GM23248 (cell line): ENCODE measurements at regions not wholly inside any gene's neighbourhood (a gene's known extent, or its start where the extent isn't known, plus 50 kb on each side); places are given as distances from the start of the nearest gene placed in this dataset.

Source experiments
- DNase-seq: peaks from one replicate; pipeline ENCODE4 v3.0.0-alpha.2; 2015
- H2AFZ ChIP-seq: fragments of 200-600 bp; sonication (generic); 2 replicates; pipeline ENCODE4 v1.6.1; 2016; ENCODE audit warnings: antibody characterized with exemption
- H3F3A ChIP-seq: fragments of 200-600 bp; sonication (generic); 2 replicates; pipeline ENCODE4 v1.6.1; 2016; ENCODE audit warnings: mild to moderate bottlenecking, antibody characterized with exemption, mixed run types; ENCODE audit not compliant: insufficient read depth
- H3K27ac ChIP-seq: fragments of 200-600 bp; sonication (generic); 2 replicates; pipeline ENCODE4 v1.5.1; 2016; ENCODE audit warnings: mild to moderate bottlenecking
- H3K27me3 ChIP-seq: fragments of 200-600 bp; sonication (generic); replicated peaks from 2 replicates; pipeline ENCODE4 v1.6.1; 2016; ENCODE audit warnings: mild to moderate bottlenecking; ENCODE audit not compliant: insufficient read depth
- H3K36me3 ChIP-seq: fragments of 200-600 bp; sonication (generic); 2 replicates; pipeline ENCODE4 v1.6.1; 2016; ENCODE audit warnings: low read depth, mild to moderate bottlenecking
- H3K4me1 ChIP-seq: fragments of 200-600 bp; sonication (generic); 2 replicates; pipeline ENCODE4 v1.6.1; 2016; ENCODE audit warnings: mild to moderate bottlenecking; ENCODE audit not compliant: insufficient read depth
- H3K4me2 ChIP-seq: fragments of 200-600 bp; sonication (generic); one replicate; pipeline ENCODE4 v1.6.1; 2016; ENCODE audit warnings: mild to moderate bottlenecking; ENCODE audit not compliant: unreplicated experiment
- H3K4me3 ChIP-seq: fragments of 200-600 bp; sonication (generic); 2 replicates; pipeline ENCODE4 v1.5.1; 2016; ENCODE audit warnings: mild to moderate bottlenecking
- H3K79me2 ChIP-seq: fragments of 200-600 bp; sonication (generic); 2 replicates; pipeline ENCODE4 v1.6.1; 2016; ENCODE audit warnings: mild to moderate bottlenecking; ENCODE audit not compliant: insufficient read depth
- H3K9ac ChIP-seq: fragments of 200-600 bp; sonication (generic); 2 replicates; pipeline ENCODE4 v1.6.1; 2016; ENCODE audit warnings: mild to moderate bottlenecking
- H3K9me2 ChIP-seq: fragments of 200-600 bp; sonication (generic); 2 replicates; pipeline ENCODE4 v1.6.1; 2016; ENCODE audit warnings: mixed run types, mild to moderate bottlenecking, moderate library complexity; ENCODE audit not compliant: insufficient read depth
- H3K9me3 ChIP-seq: fragments of 200-600 bp; sonication (generic); one replicate; pipeline ENCODE4 v1.6.1; 2017; ENCODE audit warnings: low read depth
- H4K20me1 ChIP-seq: fragments of 200-600 bp; sonication (generic); 2 replicates; pipeline ENCODE4 v1.6.0; 2016; ENCODE audit not compliant: insufficient read depth
- EZH2 ChIP-seq: fragments of 200-600 bp; sonication (generic); IDR thresholded peaks from 2 replicates; pipeline ENCODE4 v1.6.1; 2018; ENCODE audit warnings: antibody characterized with exemption, mild to moderate bottlenecking; ENCODE audit not compliant: insufficient read depth, poor library complexity, severe bottlenecking
- EZH2phosphoT487 ChIP-seq: fragments of 200-600 bp; sonication (generic); IDR thresholded peaks from 2 replicates; pipeline ENCODE4 v1.6.1; 2018; ENCODE audit warnings: antibody characterized with exemption, moderate library complexity, mild to moderate bottlenecking, low read depth; ENCODE audit not compliant: insufficient read depth
- WGBS, 2 experiments: methylation state at CpG; one replicate each; pipeline ENCODE4 v1.1.6; 2015 to 2017; ENCODE audit warnings: low lambda C conversion rate in 2 of 2, low coverage in 1 of 2; ENCODE audit errors: missing lambda C conversion rate in 2 of 2; 5-methylcytosine and 5-hydroxymethylcytosine counted together
- in situ Hi-C: fragments of 300-500 bp; cut with MboI; formaldehyde crosslinking; loops from 2 replicates; pipeline ENCODE4 v1.15.0; 2020

DNA sequence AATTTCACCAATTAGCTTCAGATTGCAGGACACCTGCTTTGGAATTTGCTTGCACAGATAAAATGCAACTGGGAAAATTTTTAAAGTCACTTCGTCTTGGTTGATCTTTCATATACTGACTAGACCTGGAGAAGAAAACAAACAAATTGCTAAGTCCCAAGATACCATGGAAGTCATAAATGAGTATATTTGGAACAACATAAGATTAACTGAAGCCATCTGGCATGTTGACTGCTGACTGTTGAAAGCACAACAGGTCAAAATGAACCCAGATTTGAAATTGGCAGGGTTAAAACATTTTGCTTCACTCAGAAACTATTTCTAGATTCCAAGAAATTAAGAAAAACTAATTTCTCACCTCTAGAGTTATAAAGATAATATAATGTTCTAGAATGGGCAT, 470.7 kb downstream of the LPIN1 start:
- no peaks in the 10 kb centered on the region for H3K4me1 ChIP-seq
- no peak overlapping the region for H3K9ac ChIP-seq
- no peaks in the 10 kb centered on the region for H3K9me2 ChIP-seq
- no peak overlapping the region for H2AFZ ChIP-seq
- no peaks in the 10 kb centered on the region for H4K20me1 ChIP-seq
- H3F3A ChIP-seq = no peaks in the 10 kb centered on the region
- in situ Hi-C loops = no loop called here
- TF ChIP-seq EZH2 (no peak), EZH2phosphoT487 (no peak)
- no peaks in the 10 kb centered on the region for H3K36me3 ChIP-seq
- H3K27me3 ChIP-seq = no peaks in the 10 kb centered on the region
- H3K4me3 ChIP-seq = no peak overlapping the region
- no peak for DNase-seq
- H3K79me2 ChIP-seq = no peaks in the 10 kb centered on the region
- no peak overlapping the region for H3K4me2 ChIP-seq
- H3K27ac ChIP-seq = no peak overlapping the region
- H3K9me3 ChIP-seq = no peaks in the 10 kb centered on the region
- WGBS, 2 experiments = 45 to 50% methylated on average over 1 of the region's 1 CpG

DNA sequence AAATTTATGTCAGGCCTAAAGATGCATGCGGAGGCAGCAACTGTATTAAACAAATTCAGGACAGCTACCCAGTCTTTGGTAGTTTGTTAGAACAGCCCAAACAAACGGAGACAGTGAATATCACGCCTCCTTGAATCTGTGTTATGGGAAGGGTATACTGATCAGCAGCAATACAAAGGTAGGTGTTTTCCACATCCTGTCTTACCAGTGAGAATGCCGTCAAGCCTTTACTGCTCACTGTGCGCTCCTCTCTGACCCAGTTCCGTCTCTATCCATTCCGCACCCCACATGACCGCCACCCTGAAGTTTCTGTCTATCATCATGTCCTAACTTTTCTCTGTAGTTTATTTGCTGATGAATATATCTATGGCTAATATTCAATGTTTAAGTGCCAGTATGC, 473.3 kb downstream of the LPIN1 start:
- TF ChIP-seq EZH2 (no peak), EZH2phosphoT487 (no peak)
- WGBS, 2 experiments = 91 to 92% methylated on average over 8 of the region's 8 CpGs

DNA sequence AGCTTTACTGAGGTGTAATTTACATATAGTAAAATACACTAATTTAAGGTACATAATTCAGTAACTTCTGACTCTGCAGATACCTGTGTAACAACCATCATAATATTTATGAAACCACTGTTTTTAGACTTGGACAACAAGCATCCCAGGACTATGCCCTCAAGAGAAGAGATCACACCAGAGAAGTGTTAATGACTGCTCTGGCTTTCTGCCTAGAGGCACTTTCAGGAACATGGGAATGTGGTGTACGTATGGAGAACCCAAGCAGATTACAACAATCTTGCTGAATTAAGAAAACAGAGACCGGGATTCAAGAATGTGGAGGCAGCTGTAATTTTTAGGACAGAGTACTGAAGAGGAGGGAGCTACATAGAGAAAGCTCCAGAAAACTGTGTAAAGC, 475.2 kb downstream of the LPIN1 start:
- Histone ChIP-seq H2AFZ (no peak overlapping the region), H3K4me3 (no peak overlapping the region), H3K79me2 (no peaks in the 10 kb centered on the region), H3K27ac (no peak overlapping the region), H3K4me1 (no peaks in the 10 kb centered on the region), H3K9me2 (no peaks in the 10 kb centered on the region), H3K9ac (no peak overlapping the region), H3K9me3 (no peaks in the 10 kb centered on the region), H3F3A (no peaks in the 10 kb centered on the region), H3K4me2 (no peak overlapping the region), H3K27me3 (no peaks in the 10 kb centered on the region), H4K20me1 (no peaks in the 10 kb centered on the region), H3K36me3 (no peaks in the 10 kb centered on the region)
- 59 to 76% methylated on average over 2 of the region's 2 CpGs for WGBS, 2 experiments
- in situ Hi-C loops = no loop called here
- DNase-seq = no peak
- no peak for TF ChIP-seq EZH2phosphoT487
- TF ChIP-seq EZH2 = no peak

More for the DNA sequence above, 473.3 kb downstream of the LPIN1 start:
- Histone ChIP-seq H3F3A (no peaks in the 10 kb centered on the region), H3K79me2 (no peaks in the 10 kb centered on the region), H3K36me3 (no peaks in the 10 kb centered on the region), H4K20me1 (no peaks in the 10 kb centered on the region), H3K4me3 (no peak overlapping the region), H3K4me1 (no peaks in the 10 kb centered on the region), H2AFZ (no peak overlapping the region), H3K4me2 (no peak overlapping the region), H3K9me2 (no peaks in the 10 kb centered on the region), H3K27me3 (no peaks in the 10 kb centered on the region), H3K9ac (no peak overlapping the region), H3K9me3 (no peaks in the 10 kb centered on the region), H3K27ac (no peak overlapping the region)
- in situ Hi-C loops = no loop called here
- DNase-seq = no peak

DNA sequence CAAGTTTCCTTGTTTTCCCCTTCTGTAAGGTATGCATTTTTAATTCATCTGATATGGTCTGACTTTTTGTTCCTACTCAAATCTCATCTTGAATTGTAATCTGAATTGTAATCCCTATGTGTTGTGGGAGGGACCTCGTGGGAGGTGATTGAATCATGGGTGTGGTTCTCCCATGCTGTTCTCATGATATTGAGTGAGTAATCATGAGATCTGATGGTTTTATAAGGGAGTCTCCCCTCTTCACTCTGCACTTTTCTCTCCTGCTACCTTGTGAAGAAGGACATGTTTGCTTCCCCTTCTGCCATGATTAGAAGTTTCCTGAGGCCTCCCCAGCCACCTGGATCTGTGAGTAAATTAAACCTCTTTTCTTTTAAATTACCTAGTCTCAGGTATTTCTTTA, 476.1 kb downstream of the LPIN1 start:
- Histone ChIP-seq H3K27ac (no peak overlapping the region), H3K4me1 (peaks cover under 1% of the 10 kb centered on the region; the same call in 1 of the 2 replicates), H3K4me2 (no peak overlapping the region), H2AFZ (no peak overlapping the region), H3K27me3 (no peaks in the 10 kb centered on the region), H3F3A (no peaks in the 10 kb centered on the region), H3K9me3 (no peaks in the 10 kb centered on the region), H3K9me2 (no peaks in the 10 kb centered on the region), H3K4me3 (no peak overlapping the region), H3K36me3 (no peaks in the 10 kb centered on the region), H3K9ac (no peak overlapping the region), H4K20me1 (no peaks in the 10 kb centered on the region), H3K79me2 (no peaks in the 10 kb centered on the region)
- TF ChIP-seq EZH2 (no peak), EZH2phosphoT487 (no peak)
- peak; percentile 14 for DNase-seq
- in situ Hi-C loops = no loop called here
- WGBS, 2 experiments = 15 to 26% methylated on average over 1 of the region's 1 CpG

DNA sequence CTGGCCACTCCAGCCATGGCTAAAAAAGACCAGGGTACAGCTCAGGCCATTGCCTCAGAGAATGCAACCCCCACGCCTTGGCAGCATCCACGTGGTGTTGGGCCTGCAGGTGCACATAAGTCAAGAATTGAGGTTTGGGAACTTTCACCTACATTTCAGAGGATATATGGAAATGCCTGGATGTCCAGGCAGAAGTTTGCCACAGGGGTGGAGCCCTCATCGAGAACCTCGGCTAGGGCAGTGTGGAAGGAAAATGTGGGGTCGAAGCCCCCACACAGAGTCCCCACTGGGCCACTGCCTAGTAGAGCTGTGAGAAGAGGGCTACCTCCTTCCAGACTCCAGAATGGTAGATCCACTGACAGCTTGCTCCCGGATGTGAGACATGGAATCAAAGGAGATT, 477.3 kb downstream of the LPIN1 start:
- WGBS, 2 experiments = 57 to 67% methylated on average over 6 of the region's 6 CpGs
- DNase-seq = no peak
- Histone ChIP-seq H3K9me2 (no peaks in the 10 kb centered on the region), H3K36me3 (no peaks in the 10 kb centered on the region), H4K20me1 (no peaks in the 10 kb centered on the region), H3K4me3 (no peak overlapping the region), H3K27me3 (no peaks in the 10 kb centered on the region), H2AFZ (no peak overlapping the region), H3F3A (no peaks in the 10 kb centered on the region), H3K4me2 (no peak overlapping the region), H3K9ac (no peak overlapping the region), H3K27ac (no peak overlapping the region), H3K9me3 (no peaks in the 10 kb centered on the region), H3K4me1 (peaks cover 11% of the 10 kb centered on the region), H3K79me2 (no peaks in the 10 kb centered on the region)
- no peak for TF ChIP-seq EZH2
- no peak for TF ChIP-seq EZH2phosphoT487
- in situ Hi-C loops = no loop called here
